Chondrocyte (in vitro differentiated cells): ENCODE measurements at regions not wholly inside any gene's neighbourhood (a gene's known extent, or its start where the extent isn't known, plus 50 kb on each side); places are given as distances from the start of the nearest gene placed in this dataset.

Source experiments
- DNase-seq: peaks from one replicate; pipeline ENCODE4 v3.0.0; 2021; ENCODE audit warnings: mixed read lengths, low spot score
- H3K27ac Mint-ChIP-seq: one replicate; pipeline ENCODE4 v1.8.0; 2021; ENCODE audit warnings: mild to moderate bottlenecking, moderate library complexity, mixed read lengths; ENCODE audit not compliant: unreplicated experiment
- H3K27me3 Mint-ChIP-seq: 2 replicates; pipeline ENCODE4 v1.8.0; 2021; ENCODE audit warnings: low read depth, mixed read lengths
- H3K36me3 Mint-ChIP-seq: 2 replicates; pipeline ENCODE4 v1.8.0; 2021; ENCODE audit warnings: low read depth, mixed read lengths
- H3K4me1 Mint-ChIP-seq: 2 replicates; pipeline ENCODE4 v1.8.0; 2021; ENCODE audit warnings: low read depth, mild to moderate bottlenecking, mixed read lengths
- H3K4me3 Mint-ChIP-seq: one replicate; pipeline ENCODE4 v1.8.0; 2021; ENCODE audit warnings: mild to moderate bottlenecking, moderate library complexity, mixed read lengths; ENCODE audit not compliant: unreplicated experiment
- H3K9me3 Mint-ChIP-seq: 2 replicates; pipeline ENCODE4 v1.8.0; 2021; ENCODE audit warnings: low read depth, mixed read lengths
- TF ChIP-seq, protein P1 (sequence below): fragments of 200-600 bp; sonication (generic); IDR thresholded peaks from 2 replicates; pipeline ENCODE4 v1.5.0; 2021; ENCODE audit warnings: antibody characterized with exemption, mild to moderate bottlenecking, moderate library complexity

DNA sequence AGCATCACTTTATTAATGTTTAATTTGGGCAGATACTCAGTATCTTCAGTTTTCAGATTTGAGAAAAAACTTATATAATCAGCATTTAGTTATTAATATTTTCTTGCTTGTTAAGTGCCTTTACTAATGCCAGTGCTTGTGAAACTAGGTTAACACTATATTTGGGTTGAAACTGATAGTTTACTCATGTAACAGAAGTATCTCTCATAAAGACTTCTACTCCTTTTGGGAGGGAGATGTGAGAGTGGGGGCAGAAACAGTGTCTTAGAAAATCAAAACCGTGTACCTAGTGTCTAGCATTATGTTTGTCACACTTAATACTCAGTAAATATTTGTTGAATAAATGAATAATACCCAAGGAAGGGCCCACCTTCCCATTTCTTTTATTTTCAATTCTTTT is 129.5 kb downstream of the MSTN start:
- peak overlapping the region; percentile 60 for H3K27ac Mint-ChIP-seq
- H3K4me3 Mint-ChIP-seq, result no peak overlapping the region
- no peak for DNase-seq
- no peaks in the 10 kb centered on the region for H3K27me3 Mint-ChIP-seq
- no peaks in the 10 kb centered on the region for H3K36me3 Mint-ChIP-seq
- TF ChIP-seq, protein P1, sequence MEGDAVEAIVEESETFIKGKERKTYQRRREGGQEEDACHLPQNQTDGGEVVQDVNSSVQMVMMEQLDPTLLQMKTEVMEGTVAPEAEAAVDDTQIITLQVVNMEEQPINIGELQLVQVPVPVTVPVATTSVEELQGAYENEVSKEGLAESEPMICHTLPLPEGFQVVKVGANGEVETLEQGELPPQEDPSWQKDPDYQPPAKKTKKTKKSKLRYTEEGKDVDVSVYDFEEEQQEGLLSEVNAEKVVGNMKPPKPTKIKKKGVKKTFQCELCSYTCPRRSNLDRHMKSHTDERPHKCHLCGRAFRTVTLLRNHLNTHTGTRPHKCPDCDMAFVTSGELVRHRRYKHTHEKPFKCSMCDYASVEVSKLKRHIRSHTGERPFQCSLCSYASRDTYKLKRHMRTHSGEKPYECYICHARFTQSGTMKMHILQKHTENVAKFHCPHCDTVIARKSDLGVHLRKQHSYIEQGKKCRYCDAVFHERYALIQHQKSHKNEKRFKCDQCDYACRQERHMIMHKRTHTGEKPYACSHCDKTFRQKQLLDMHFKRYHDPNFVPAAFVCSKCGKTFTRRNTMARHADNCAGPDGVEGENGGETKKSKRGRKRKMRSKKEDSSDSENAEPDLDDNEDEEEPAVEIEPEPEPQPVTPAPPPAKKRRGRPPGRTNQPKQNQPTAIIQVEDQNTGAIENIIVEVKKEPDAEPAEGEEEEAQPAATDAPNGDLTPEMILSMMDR, result no peak
- H3K9me3 Mint-ChIP-seq, result peaks cover 6% of the 10 kb centered on the region
- H3K4me1 Mint-ChIP-seq, result peaks cover 39% of the 10 kb centered on the region

DNA sequence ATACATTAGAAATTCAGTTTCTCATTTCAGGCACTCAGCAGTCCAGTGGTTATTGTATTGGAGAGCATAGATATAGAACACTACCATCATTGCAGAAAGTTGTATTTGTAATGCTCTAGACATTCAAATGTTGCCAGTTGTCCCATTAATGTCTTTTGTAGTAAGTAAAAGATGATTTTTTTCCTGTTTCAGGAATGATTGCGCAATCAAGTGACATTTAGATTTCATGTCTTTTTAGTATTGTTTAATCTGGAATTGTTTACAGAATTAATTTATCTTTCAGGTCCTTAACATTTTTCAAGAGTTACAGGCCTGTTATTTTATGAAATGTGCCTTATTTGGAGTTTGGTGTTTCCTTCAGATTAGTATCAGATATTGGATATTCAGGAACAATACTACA is 134.7 kb downstream of the MSTN start:
- Mint-ChIP-seq H3K9me3 (peaks cover 7% of the 10 kb centered on the region), H3K27ac (no peak overlapping the region)
- no peak for DNase-seq

More for the DNA sequence above, 134.7 kb downstream of the MSTN start:
- Mint-ChIP-seq H3K27me3 (no peaks in the 10 kb centered on the region), H3K36me3 (no peaks in the 10 kb centered on the region), H3K4me3 (no peak overlapping the region), H3K4me1 (peaks cover 18% of the 10 kb centered on the region)
- TF ChIP-seq, protein P1, result no peak
